ENCODE measurements at regions not wholly inside any gene's neighbourhood (a gene's known extent, or its start where the extent isn't known, plus 50 kb on each side); places are given as distances from the start of the nearest gene placed in this dataset.

DNA sequence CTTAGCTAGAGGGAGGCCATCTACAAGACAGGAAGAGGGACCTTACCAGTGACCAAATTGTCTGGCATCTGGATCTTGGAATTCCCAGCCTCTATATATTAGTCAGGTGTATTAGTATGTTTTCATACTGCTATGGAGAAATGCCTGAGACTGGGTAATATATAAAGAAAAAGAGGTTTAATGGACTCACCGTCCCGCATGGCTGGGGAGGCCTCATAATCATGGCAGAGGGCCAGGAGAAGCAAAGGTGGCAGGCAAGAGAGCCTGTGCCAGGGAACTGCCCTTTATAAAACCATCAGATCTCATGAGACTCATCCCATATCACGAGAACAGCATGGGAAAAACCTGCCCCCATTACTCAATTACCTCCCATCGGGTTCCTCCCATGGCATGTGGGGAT is 500.2 kb downstream of the SHISA9 start:
- DNase-seq = no peak

DNA sequence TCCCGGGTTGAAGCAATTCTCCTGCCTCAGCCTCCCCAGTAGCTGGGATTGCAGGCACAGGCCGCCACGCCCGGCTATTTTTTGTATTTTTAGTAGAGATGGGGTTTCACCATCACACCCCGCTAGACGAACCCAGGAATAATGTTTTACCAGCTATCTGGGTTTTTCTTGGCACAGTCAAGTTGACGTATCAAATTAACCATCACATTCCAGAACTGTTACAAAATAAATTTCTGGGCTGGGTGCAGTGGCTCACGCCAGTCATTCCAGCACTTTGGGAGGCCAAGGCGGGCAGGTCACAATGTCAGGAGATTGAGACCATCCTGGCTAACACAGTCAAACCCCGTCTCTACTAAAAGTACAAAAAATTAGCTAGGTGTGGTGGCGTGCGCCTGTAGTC is 501.2 kb downstream of the SHISA9 start:
- DNase-seq = no peak

DNA sequence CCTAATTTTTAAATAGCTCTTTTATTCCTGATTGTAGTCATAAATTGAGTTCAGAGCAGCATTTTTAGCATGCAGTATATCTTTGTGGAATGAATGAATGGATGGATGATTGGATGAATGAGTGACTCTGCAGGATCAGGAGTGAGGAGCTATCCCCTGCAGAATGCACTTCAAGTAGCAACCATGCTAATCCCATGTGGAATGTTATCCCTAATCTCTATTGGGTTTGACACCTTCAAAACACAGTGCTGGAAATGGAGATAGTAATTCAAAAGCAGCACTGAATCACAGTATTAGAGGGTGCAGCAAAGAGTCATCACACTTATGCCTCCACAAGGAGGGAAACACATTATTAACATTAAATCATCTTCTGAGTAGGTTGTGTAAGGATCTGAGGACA is 501.9 kb downstream of the SHISA9 start:
- DNase-seq = no peak

DNA sequence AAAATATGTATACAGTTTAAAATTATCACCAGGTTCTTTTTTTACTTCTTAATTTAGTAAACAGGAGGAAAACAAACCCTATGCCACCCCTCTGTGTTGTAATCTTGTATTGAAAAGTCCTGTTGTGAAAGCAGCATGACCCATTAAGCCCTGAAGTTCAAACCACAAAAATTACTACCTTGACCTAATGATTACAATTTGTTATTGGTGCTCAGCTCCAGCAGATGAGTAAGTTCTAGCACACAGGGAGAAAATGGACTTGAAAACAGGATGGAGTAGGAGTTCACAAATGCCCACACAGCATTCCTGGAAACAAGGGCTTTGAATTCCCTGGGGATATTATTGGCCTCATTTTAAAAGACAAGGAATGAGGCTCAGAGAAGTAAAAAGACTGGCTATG is 505.8 kb upstream of the ERCC4 start:
- DNase-seq = no peak

DNA sequence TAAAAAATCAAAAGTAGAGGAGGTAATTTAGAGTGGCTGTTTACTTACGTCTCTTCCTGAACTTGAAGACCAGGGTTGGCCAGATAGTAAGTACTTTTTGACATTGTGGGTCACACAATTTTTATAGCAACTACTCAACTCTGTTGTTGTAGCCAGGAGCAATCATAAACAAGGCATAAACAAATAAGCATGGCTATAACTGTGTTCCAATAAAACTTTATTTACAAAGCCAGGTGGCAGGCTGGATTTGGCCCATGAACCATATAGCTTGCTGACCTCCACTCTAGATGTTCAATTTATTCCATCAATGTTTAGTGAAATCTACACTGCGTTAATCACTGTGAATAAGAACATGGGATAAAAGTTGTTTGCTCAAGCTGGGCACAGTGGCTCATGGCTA is 500.4 kb upstream of the ERCC4 start:
- DNase-seq = no peak

DNA sequence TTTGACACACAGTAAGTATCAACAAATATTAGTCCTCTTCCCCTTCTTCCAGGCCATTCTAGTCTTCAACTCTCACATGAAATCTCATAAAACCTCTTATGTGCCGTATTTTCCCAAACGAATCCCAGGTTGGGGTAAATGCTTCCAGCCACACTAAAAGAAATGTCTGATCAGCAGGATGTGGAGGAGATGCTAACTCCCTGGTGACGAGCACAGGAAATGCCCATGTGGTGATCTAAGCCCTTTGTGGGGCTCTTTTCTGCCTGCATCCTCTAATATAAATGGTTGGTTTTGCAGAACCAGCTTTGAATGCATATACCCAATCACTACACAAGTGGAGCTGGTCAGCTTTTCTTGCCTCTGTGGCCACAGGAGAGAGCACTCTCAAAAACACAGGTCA is 498.2 kb upstream of the ERCC4 start:
- DNase-seq = no peak

DNA sequence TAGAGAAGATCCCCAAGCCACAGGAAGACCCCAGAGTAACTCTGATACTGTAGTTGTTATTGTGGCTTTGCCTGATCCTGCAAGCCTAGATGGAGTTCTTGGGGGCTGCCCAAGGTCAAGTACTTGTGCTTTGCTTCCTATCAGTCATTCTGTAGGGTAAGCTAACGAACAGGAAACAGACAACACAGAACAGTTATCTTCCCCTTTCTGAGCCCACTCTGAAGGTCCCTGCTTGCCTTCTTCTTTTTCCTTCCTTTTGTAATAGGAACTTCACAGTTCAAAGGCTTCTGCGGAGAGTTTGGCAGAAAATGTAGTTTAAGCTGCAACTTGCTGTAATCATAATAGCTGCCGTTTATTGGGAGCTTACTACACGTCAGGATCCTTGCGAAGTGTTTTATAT is 494.1 kb upstream of the ERCC4 start:
- no peak for DNase-seq

DNA sequence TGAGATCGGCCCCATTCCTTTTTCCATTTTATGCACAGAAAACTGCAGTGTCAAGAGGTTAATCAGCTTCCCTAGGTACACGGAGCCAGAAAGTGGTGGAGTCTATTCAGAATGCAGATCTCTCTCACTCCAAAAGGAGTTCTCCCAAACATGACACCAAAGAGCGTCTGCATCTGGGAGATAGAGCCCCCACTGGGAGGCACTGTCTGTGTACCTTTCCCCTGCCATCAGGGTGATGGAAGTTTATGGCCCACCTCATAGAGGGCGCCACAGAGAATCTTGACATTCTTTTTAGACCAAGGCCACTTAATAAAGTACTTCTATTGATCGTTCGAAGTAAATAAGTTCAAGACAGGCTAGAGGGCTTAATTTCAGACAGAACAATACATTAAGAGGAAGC is 493.7 kb upstream of the ERCC4 start:
- no peak for DNase-seq

DNA sequence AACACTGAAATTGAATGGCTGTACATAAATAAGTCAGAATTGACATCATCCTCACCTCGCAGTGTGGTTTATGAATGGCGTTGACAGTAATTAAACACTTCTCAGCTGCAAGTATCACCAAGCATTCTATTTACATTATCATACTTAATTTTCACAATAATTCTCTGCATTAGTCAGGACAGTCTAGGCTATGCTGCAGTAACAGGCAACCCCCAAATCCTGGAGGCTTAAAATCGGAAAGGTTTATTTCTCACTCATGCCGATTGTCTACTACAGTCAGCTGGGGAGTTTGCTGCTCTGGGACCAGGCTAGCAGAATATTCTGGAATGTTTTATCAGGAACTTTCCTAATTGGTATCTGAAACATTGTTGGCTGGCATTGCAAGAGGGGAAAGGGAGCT is 493.2 kb upstream of the ERCC4 start:
- no peak for DNase-seq

DNA sequence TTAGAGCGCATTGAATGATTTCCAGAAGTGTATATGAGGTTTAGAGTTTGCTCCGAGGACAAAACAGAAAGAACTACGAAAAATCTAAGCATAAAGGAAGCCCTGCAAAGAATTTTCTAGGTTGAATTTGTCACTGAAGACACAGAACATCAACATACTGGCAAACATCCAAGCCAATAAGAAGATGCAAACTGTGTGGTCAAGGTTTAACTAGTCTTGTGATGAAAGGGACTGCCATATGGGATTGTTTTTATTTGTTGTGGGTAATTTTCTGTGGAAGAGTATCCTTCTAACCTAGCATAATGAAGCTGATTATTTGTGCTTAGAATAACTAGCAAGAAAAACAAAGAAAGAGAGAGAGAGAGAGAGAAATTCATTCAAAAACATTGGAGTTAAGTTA is 492.0 kb upstream of the ERCC4 start:
- no peak for DNase-seq

DNA sequence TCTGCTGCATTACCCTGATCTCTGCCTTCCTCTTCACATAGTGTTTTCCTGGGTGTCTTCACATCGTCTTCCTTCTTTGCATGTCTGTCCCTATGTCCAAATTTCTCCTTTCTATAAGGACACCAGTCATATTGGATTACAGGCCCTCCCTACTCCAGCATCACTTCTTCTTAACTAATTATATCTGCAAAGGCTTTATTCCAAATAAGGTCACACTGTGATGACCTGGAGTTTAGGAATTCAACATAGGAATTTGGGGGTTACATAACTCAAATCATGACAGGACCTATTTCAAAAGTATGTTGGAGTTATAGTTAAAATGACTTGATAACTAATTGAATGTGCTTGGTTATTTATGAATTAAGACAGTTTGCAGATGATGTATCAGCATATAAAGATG is 490.5 kb upstream of the ERCC4 start:
- no peak for DNase-seq

DNA sequence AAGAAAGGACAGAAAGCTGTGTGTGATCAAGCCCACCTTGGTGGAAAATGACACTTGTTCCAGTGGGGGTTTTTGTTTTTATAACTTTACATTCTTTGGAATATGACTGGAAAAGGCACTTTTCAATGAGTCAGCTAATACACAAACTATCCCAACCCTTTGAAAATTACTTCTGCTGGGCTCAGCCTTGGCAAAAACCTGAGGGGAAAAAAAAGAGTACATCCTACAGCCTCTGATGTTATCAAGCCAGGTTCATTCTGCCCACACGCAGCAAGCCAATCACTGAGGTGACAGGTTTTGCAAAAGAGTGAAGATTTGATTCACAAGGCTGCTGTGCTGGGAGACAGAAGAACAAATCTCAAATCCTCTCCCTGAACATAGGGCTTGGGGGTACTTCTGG is 484.5 kb upstream of the ERCC4 start:
- no peak for DNase-seq

DNA sequence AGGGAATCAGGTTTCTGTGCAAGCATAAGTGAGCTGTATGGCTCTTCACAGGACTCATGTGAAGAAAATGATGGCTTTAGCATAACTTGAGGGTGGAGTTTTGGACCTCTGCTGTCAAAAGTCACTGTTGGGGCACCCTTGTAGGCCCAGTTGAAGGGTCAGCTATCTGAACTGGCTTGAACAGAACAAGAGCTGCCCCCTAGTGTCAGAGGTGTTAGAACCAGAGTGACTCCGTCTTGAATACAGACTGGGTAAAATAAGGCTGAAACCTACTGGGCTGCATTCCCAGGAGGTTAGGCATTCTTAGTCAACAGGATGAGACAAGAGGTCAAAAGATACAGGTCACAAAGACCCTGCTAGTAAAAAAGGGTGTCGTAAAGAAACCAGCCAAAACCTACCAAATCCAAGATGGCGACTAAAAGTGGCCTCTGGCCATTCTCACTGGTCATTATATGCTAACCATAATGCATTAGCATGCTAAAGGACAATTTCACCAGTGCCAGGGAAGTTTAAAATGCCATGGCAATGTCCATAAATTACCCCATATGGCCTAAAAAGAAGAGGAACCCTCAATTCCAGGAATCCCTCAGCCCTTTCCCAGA is 484.0 kb upstream of the ERCC4 start:
- DNase-seq = no peak

DNA sequence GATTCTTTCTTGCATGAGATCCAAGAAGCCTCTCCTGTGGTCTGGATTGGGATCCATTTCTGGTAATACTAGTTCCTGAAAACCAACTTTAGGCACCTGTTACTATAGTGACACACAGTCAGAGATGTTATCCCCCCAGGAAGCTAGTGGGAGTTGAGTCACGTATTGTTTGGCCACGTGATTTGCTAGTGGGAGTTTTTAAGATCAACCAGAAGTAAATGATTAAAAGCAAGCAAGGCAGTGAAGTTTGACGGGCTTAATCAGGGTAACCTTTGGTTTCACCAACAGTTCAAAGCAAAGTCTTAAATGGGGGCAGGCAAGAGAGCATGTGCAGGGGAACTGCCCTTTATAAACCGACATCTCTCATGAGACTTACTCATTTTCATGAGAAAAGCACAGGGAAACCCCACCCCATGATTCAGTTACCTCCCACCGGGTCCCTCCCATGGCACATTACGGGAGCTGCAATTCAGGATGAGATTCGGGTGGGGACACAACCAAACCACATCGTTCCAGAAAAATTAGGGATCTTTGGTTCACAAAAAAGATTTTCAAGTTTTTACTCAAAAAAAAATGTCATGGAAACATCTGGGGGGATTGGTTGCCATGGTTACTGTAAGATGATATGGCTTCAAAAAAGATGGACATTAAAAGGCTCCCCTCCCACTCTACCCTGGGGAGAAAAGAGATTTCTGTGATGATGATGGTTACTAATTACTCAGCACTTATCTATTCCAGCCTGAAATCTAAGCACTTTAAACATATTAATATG is 483.1 kb upstream of the ERCC4 start:
- no peak for DNase-seq

DNA sequence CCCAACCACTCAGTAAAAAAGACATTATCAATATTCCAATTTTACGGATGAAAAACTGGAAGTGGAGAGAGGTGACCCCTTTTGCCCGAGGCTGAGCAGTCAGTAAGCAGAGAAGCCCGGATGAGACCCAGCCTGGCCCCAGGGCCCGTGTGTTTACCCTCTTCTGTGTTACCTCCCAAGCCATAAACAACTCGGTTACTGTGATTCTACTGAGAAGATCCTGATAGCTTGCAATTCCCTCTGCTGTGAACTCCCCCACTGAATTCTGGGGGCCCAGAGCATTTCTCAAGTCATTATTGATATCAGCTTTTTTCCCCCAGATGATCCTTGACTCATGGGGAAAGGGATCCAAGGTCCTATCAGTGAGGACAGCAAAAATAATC is 482.6 kb upstream of the ERCC4 start:
- DNase-seq = no peak

DNA sequence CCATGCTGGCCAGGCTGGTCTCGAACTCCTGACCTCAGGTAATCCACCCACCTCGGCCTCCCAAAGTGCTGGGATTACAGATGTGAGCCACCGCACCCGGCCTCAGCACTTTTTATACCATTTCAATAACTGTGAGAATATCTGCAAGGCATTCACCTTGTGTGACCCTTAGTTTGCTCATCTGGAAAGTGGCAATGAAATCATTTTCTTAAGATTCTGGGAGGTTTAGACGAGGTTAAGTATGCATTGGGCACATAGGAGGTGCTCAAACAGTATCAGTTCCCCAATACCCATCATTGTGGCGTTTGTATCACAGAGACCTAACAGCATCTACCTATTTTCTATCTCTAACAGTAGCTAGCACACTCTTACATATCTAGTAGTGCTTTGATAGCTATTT is 481.9 kb upstream of the ERCC4 start:
- no peak for DNase-seq

DNA sequence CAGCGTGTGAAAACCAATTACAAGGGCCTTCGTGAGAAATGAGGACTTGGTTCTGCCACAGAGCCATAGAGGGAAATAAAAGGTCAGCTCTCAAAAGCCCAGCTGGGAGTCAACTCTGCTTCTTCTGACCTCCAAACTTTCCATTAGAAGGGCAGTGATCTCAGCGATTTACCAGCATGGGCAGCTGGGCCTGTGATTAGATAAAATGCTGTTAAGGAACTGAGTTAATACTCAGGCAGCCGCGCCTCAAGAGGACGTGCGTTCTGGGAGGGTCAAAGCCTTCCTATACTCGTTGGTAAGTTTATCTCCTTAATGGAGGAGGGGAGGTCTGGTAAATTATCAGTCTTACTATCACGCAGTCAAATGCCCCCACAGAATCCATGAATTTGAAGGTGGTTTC is 480.2 kb upstream of the ERCC4 start:
- DNase-seq = no peak

DNA sequence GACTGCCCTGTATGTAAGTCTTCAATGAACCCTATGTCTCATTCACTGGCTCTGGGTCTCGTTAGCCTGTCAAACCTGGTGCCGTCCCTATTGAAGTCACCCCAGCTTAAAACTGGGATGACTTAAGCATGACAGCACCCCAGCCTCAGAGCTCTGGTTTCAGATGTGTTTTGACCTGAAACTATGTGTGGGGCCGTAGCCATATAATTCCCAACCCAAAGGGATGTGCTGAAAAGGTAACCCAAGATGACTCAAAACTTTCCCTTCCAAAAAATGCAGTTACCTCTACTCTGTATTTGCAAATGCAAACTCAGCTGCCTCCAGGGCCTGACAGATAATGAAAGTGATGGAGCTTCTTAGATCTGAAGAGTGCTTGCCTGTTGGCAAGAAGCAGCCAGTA is 478.3 kb upstream of the ERCC4 start:
- DNase-seq = no peak

DNA sequence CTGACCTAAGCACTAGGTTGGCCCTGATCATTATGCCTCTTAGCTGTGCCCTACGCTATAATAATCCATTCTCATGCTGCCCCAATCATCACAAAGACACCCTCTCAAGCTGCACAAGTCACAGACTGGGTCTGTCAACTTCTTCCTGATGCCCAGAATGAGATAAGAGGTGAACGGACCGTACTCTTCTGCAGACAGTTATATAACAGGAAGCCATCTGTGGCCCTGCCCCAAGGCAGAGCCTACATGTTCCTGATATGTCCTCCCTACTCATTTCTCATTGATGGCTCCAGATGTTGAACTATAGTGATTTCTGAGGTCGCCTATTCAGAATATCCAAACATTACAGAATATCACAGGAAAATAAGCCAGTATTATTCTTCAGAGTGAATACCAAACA is 471.6 kb upstream of the ERCC4 start:
- DNase-seq = no peak

DNA sequence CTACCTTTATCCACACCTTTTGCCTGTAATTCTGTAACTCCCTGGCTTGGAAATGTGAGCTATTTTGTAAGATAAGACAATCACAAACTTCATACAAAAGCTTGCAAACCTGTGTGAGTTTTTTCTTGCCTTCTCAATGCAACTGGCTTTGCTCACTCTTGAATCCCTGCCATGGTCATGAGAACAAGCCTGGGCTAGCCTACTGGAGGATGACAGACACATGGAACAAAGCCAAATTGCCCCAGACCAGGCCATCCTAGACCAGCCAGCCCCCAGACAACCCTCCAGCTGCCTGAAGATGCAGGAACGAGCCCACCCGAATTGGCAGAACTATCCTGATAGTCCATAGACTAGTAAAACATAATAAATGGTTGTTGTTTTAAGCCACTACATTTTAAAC is 466.6 kb upstream of the ERCC4 start:
- no peak for DNase-seq

DNA sequence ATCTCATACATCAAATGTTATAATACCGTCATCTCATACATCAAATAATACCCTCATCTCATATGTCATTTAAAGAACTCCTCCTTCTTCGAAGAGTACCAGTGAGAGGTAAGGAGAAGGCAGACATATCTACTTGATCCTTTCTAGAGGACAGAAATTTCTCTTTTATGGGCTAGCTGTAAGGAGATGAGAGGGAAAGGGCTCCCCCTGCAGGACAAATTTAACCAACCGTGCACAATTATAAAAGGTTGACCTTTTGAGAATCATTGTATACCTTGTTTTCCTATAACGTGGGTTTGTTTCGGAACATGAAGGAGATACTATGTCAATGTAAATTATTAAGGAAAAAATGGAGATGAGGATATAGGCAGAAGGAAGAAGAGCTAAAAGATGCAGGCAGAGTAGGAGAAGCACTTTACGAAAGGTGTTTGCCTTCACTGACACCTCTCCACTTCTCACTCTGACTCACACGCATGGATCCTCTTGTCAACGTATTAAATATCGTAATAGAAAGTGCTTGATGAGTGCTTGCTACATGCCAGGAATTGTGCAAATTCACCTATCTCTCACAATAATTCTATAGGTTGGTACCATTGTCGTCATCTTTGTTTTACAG is 465.9 kb upstream of the ERCC4 start:
- DNase-seq = peak; percentile 26 to 27

DNA sequence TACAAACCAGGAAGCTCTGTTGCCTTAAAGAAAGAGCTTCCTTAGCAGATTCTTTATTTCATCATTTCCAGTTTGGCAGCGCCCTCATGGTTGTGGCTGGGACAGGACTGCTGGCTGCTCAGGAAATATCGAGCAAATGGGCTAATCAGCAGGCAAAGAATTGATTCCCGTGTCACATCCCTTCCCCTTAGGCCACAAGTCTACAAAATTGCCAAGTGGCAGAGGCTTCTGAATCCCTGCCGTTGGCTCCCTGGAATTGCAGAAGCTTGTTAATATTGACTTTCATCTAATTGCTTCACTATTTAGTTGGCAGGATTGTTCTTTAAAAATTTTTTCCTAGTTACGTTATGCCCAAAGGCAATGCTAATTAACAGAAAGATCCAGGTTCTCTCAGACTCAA is 456.3 kb upstream of the ERCC4 start:
- DNase-seq = no peak

DNA sequence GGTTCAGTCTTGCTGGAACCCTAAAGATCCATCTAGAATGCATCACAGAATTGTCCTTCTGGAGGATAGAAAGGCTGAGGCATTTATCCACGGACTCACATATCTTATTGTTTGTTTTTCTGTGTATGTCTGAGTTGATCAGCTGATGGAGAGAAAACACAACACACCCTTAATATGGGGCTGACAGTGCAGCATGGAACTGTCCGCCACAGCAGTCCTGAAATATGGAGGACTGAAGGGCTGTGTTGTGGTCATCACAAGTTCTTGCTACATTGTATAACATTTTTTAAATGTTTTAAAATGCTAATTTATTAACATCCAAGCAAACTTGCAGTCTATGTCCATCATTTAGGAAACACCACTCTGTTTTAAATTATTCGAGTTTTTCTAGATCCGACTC is 448.9 kb upstream of the ERCC4 start:
- no peak for DNase-seq

DNA sequence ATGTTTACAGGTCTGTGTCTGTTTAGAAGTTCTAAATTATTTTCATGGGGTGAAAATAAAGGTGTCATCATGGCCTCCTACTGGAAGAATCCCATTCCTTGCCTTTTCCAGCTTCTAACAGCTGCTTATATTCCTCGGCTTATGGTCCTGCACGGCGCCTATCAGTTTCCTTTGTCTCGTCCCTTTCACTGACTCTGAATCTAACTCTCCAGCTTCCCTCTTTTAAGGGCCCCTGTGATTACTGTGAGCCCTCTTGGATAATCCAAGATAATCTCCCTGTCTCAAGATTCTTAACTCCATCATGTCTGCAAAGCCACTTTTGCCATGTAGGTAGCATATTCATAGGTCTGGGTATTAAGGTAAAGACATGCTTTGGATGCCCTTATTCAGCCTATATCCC is 441.0 kb upstream of the ERCC4 start:
- no peak for DNase-seq

DNA sequence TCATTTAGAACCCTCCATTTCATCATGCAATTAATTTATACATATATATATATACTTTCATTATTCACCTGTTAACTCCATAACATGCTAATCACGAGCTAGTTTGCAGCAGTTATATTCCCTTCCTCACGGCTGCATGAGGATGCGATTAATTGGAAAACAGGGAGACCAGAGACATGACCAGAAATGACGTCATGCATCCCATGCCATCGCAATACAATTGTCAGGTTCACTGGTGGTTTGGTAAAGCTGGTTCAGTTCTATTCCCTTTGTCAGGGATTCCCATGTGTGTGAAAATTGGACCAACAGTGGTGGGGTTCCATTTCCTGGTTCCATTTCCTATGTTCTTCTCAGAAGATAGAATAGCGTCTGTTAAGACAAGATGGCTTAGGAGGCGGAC is 440.4 kb upstream of the ERCC4 start:
- DNase-seq = no peak

All from activated T-cell treated with anti-CD3 and anti-CD28 coated beads, Interleukin-2, amount 50 U/mL, for 48 hours (primary cell).